HG03039 (cell line): ENCODE measurements at regions not wholly inside any gene's neighbourhood (a gene's known extent, or its start where the extent isn't known, plus 50 kb on each side); places are given as distances from the start of the nearest gene placed in this dataset.
"Not testable (repeated sequence)": the region's sequence is repeated elsewhere in the genome, so short reads cannot be mapped to it uniquely, and the experiment has no call there.

Experiments used
- ATAC-seq: cut with Tn5 transposase; IDR thresholded peaks from one replicate; pipeline ENCODE4 v1.9.1; 2021; ENCODE audit warnings: mild to moderate bottlenecking, moderate library complexity; ENCODE audit not compliant: unreplicated experiment

DNA sequence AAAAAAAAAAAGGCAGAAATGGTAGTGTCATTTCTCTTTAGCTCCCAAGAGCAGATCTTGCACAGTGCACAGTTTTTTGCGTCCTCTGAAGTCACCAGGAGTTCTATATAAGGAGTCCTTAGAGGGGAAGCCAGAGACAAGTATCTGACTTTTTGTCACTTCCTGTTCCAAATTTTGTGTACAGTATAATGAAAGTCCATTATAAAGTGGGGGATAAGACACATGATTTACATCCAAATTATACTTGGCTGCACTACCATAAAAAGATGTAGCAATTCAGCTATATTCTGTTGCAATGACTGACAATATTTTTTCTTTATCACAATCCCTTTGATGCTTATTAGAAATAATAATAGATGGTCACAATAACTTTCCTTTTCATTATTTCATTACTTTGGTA is 1276.9 kb upstream of the ADGRL2 start:
- no peak for ATAC-seq

DNA sequence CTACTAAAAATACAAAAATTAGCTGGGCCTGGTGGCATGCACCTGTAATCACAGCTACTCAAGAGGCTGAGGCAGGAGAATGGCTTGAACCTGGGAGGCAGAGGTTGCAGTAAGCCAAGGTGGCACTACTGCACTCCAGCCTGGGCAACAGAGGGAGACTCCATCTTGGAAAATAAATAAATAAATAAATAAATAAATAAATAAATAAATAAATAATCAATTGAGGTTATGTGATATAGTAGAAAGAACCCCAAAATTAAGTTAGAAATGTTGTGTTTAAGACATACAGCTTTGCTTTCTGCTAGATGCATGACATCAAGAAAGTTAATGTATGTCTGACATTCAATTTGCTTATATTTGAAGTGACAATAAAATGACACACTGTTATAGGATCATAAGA is 1277.7 kb upstream of the ADGRL2 start:
- not testable (repeated sequence) for ATAC-seq

DNA sequence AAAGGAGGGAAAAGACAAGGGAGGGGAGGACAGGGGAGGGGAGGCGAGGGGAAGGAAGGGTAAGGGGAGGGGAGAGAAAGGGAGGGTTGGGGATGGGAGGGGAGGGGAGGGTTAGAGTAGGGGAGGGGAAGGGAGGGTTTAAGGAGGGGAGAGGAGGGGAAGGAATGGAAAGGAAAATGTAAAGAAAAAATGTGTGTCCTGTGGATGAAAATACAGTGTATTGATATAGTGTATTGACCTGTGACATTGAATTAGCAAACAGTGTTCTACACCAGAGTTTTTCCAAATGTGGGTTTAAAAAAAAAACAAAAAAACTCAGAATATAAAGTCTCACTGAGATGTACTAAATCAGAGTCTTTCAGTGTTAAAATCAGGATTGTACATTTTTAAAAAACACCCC is 1279.8 kb upstream of the ADGRL2 start:
- ATAC-seq: no peak

DNA sequence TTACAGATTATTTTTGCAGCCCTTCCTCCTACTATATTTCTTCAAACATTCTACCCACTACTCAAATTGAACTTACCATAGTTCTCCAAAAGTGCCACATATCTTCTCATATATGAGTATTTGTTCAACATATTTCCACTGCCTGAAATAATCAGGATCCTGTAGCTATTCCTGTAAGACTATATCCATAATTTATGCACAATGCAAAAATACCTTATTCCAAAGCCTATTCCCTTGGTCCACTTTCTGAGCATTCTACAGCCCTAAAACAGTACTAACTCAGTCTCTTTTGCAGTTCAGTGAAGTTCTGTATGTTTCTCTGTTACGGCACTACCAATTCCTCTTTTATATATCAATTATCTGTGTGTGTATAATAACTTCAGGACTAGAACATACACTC is 1283.7 kb upstream of the ADGRL2 start:
- ATAC-seq: no peak

DNA sequence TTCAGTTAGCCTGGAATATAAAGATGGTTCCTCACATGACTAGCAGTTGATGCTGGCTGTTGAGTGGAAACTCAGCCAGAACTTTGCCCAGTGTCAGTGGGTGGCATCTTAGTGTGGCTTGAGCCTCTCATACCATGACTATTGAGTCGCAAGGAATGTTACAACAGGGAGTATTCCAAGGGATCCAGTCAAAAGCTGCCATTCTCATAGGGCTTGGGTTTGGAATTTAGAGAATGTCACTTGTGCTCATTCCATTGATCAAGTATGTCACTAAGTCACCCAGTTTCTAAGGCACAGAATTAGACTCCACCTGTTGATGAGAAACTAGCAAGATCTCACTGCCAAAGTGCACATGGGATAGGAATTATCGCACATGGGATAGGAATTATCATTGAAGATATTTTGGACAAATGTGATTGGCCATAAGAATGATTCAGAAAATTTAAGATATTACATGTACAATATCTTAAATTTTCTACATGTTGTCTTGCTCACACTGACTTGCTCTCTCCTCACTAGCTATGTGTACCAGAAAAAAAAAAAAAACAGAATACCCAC is 1290.7 kb upstream of the ADGRL2 start:
- no peak for ATAC-seq

DNA sequence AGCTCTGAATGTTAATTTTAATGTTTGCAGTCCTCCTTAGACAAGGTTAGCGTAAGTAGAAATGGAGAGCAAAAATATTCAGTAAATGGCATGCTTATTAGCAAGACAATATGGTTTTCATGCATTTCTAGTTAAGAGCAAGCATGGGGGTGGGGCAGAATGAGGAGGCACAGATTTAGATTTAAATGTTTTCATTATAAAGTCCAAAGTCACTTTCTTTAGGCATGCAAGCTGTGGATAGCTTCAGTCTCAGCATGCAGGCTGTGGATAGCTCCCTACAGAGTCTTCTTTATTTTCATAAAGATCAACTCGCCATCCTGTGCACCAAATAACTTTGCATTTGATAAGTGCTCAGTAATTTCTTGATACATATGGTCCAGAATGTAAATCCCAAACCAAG is 1294.5 kb upstream of the ADGRL2 start:
- ATAC-seq: no peak

DNA sequence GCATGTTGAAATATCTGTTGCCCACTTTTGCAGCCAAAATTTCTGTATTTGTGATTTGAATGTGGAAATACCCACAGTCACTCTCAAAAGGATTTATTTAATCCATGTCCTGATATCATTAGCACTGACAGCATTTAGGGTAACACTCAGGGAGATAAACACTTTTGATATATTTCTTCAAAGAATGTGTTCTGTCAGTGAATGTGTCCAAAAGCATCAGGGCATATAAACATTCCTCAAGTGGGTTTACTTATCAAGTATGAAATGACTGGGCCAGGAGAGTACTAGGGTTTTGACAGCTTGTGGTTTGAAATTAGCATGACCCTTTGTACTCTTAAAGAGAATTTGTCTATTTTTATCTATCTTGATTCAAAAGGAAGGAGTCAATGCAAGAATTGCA is 1302.1 kb upstream of the ADGRL2 start:
- ATAC-seq: no peak

DNA sequence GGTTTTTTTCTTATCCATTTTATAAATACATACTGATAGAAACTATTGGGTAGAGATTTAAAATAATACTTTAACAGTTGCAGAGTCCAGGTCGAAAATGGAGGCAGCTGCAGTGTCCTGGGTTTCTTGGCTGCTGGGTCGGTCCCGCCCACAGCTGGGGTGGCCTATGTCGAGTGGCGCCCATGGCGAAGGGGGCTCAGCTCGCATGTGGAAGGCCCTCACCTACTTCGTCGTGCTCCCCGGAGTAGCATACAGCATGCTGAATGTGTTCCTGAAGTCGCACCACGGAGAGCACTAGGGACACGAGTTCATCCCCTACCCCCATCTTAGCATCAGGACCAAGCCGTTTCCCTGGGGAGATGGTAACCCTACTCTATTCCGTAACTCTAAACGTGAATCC is 1304.9 kb upstream of the ADGRL2 start:
- ATAC-seq: no peak

DNA sequence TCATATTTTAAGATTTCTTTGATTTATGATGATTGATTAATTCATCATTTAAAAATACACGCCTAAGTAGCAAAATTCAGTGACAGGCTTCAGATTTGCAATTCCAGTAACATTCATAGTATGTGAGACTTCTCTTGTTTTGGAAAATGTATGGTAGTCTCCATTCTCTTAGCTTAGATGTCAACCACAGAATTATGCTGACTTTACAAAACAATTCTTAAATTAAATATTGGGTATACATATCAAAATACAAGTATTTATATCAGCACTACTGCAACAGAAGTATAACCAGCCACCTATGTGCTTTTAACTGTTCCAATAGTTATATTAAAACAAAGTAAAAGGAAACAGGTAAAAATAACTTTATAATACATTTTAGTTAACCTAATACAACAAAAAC is 1328.6 kb upstream of the ADGRL2 start:
- ATAC-seq: no peak

DNA sequence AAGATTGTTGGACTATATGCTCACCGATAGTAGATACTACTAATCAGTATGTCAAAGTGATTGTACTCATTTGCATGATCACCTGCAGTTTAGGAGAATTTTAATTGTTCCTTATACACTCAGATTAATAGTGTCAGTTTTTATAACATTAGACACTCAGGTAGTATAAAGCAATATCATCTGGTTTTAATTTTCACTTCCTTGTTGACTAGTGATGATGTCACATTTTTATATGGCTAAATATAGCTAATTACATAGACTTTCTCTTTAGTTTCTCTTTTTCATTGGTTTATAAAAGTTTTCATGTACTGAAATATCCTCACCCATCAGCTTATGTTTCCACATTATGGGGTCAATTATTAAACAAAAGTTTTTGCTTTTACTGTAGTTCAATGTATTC is 1332.4 kb upstream of the ADGRL2 start:
- no peak for ATAC-seq

DNA sequence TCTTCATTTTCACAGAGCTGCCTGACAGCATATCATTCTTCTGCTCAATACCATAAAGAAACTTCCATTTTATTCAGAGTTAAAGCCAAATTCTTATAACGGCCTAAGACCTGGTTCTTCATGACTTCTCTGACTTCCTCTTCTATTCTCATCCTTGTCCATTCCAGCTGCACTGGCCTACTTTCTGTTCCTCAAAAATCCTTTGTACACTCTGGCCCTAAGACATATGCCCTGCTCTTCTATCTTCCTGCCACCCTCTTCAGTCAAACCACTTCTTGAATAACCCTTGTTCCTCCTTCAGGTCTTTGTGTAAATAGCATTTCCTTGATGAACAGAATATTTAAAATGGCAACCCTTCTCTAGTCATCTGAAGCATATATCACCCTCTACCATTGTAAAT is 1338.7 kb upstream of the ADGRL2 start:
- no peak for ATAC-seq

DNA sequence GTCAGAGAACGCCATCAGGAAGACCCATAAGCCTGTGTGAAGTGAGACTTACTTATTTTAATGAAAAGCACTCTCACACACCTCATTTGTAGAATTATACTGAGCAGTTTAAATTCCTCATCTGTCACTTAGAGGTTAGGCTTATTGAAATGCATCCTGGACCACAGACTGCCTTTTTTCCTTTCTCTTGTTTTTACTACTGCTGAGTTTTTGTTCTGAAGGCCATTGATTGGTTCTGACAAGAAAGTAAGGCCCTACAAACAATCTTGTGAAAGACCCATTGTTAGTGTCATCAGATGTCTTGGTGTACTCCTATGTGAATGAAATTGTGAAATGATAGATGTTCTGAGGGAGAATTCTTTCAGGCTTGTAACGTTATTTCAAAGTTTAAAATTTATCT is 1343.3 kb upstream of the ADGRL2 start:
- no peak for ATAC-seq

DNA sequence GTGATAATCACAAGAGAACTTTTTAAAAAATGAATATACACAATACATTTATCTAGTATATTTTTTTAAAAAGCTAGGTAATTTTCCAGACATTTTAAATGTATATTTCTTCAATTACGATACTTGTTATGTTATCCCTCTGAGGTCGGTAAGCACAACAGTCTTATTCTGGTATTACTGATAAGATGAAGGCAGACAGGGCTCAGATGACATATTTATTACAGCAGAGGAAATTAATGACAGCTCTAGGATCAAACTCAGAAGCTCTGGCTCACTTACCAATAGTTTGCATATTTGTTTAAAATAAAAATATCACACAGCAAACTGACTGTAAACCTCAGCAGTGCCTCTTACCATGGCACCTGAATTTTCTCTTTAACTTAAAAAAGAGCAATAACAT is 1347.0 kb upstream of the ADGRL2 start:
- no peak for ATAC-seq

DNA sequence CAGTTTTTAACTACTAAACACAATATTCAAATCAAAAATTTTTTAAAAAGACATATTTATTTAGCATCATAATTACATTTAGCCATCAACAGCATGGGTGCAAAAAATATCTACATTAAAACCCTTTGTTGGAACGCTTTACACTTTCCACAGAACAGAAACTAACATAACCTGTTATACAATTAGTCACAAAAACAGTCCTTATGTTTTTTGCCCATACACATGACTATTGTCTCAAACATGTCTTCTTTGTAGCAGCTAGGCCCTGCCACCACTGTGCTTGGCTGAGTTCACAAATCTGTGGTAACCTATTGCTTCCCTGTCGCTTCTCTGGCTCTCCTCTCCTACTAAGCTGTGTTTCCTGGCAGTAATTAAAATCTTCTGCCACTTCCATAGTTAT is 1350.0 kb upstream of the ADGRL2 start:
- no peak for ATAC-seq

DNA sequence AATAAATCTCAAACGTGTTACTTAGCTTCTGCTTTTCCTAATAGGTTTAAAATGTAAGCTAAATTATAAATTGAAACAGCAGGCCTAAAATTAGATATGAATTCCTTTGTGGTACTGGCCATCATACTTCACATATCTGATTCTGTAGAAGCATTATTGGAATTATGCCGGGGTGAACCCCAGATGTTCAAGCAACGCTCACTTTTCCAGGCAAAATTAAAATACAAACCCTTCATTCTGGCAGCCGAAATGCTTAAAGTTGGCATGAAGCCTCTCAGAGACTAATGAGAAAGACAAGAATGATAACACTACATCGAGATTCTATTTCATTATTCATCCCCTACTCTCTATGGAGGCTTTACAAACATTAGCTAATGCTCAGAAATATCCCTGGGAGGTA is 1352.7 kb upstream of the ADGRL2 start:
- no peak for ATAC-seq

DNA sequence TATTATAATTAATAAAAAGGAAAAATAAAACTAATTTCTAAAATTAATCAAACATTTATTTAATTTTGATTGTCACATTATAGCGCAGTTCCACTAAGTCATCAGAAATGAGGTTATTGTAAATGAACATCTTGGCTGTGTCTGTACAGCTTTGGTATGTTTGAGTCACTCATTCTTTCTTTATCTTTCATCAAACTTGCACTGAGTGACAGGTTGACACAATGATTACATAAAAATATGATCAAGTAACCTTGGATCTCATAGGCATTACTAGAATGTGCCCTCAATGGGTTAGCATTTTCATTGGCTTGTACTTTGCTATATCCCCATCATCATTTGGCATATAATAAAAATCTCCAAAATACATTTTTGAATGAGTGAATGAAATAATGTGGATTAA is 1353.2 kb upstream of the ADGRL2 start:
- ATAC-seq: no peak

DNA sequence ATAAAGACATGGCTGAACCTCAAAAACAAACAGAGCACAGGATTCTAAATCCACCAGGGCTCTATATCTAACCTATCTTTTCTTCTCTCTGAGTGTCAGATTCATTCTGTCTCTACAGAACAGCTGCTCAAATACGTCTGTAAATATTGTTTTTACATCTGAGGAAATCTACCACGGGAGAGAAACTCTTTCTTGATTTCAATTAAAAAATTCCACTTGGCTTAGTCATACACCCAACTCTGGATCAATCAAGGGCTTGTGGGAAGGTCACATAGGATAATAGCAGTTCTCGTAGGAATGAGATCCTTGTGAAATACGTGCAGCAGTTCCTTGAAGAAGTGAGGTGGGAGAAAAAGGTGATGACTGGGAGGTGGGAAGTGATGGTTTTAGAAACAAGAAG is 1355.7 kb upstream of the ADGRL2 start:
- no peak for ATAC-seq

DNA sequence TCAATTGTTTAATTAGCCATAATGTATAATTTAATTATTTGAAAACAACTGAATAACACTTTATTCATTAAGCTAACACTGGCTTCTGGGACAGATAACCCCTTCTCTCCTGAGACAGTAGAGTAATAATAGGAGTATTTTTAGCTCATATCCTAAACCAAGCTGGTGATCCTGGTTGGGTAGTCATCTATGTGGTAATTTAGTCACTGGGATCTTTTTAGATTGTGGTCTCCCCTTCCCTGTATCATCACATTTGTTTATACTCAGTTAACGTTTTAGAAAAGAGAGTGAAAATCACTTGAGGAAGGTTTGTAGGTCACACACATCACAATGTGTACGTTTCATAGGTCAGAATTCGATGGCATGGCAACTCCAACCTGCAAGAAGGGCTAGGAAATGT is 1356.6 kb upstream of the ADGRL2 start:
- ATAC-seq: no peak

DNA sequence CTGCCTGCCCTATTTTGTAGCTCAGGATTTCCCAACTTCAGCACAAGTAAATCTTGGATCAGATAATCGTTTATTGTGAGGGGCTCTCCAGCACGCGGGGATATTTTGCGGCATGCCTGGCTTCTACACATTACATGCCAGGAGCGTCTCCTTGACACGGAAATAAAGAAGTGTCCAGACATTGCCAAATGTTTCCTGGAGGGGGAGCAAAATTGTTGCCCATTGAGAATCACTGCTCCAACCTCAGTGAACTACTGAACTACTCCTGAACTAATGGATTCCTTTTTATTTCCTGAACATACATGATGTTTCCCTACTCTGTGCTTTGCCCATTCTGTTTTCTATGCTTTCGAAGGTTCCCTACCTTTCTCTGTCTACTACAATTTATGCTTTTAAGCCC is 1359.1 kb upstream of the ADGRL2 start:
- no peak for ATAC-seq

DNA sequence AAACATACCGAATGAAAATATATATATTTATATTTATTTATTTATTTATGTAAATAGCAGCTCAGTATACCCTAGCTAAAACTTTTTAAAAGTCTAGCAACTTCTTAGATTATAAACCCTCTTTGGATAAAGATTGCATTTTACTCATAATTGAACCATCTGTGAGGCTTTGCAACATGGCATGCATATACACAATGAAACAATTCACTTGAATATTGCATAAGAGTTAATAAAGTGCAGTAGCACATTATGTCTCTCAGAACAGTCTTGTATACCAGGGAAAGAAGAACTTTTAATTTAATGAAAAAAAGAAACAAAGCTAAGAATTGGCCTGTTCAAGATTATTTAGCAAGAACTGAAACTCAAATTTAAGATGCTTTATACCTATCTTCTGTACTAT is 1363.9 kb upstream of the ADGRL2 start:
- ATAC-seq: no peak

DNA sequence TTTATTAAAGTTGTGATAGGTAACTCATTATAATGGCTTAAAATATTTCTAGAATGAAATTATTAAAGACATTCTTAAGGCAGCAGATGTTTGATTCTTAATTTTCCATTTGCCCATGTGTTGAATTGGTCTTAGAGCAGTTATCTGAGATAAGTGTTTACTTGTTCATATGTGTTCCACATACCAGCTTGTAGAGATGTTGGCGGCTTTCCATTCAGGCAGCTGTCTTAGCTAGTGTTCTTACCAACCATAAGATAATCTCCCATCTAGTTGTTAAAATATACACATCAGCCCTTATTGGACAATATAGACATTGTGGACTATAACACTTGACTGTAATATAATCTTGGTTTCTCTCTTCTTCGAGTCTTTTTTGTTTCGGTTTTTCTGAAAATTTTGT is 1372.9 kb upstream of the ADGRL2 start:
- ATAC-seq: no peak

DNA sequence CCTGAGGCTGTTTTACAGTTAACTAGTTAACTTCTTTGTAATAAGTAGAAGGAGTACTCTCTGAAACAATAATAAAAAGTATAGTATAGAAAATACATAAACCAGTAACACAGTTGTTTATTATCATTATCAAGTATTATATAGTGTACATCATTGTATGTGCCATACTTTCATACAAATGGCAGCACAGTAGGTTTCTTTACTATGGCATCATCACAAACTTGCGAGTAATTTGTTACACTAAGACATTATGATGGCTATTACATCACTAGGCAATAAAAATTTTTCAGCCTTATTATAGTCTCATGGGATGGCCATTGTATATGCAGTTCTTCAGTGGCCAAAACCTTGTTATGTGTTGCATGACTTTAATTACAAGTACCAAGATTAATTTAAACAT is 1376.5 kb upstream of the ADGRL2 start:
- no peak for ATAC-seq

DNA sequence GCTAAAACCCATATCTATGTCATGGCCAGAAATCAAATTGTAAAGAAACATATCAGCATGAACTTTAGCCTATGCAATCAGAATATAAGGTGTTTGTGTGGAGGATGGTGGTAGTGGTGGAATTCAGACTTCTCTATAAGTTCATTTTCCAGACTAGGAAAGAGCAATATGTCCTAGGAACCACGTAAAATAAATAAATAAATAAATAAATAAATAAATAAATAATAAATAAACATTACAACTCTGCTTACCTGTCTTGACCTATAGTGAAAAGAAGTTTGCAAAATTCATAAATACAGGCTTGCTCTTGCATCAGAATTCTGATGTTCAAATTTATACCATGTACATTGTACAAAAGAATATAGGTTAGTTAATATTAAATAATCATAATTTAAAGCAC is 1382.6 kb upstream of the ADGRL2 start:
- no peak for ATAC-seq

DNA sequence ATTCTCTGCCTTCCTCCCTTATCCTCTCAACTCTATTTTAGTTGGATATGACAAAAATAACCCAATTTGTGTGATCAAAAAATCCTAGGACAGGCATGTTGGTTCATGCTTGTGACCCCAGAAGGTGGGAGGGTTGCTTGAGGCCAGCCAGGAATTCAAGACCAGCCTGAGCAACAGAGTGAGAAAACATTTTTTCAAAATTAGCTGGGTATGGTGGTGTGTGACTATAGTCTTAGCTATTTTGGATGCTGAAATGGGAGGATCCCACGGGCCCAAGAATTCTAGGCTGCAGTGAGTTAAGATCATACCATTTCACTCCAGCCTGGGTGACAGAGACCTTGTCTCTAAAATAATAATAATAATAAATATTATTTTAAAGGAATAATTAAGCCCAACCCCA is 1383.1 kb upstream of the ADGRL2 start:
- no peak for ATAC-seq
